ENCODE measurements at regions not wholly inside any gene's neighbourhood (a gene's known extent, or its start where the extent isn't known, plus 50 kb on each side); places are given as distances from the start of the nearest gene placed in this dataset.

DNA sequence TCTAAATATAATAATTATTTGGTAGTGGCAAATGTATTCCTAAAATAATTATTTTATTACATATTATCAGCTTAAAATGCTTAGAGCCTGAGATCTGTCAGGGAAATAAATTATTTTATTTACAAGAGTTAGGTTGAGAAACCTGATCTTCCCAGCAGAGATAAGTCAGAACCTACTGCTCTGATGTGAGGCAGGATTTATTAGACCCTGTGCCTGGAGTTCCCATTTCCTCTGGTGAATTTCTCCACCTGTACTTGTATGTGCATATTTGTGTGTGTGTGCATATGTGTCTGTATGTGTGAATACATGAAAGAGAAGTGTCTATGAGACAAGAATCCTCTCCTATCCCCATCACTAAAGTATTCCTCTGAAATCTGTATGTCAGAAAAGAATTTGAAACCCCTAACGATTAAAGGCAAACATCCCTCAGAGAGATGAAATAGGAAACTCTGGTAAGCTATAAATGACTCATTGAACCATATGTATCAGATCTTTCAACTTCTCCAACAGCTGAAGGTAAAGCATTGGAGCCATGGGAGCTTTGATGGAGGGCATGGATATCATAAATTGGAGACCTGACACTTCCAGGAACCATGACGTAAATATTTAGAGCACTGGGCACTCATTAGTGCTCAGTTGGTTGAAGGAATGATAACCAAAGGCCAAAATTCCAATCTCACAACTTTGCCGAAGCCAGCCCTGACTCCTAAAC lies 190.9 kb downstream of the XPNPEP1 start:
- TF ChIP-seq CTCF (conservative IDR thresholded peaks at IDR 0.05 in 1 of 2, IDR thresholded peaks at IDR 0.05 in 1 of 2; ENCODE audit: extremely low read depth in 1 of 2, insufficient read depth in 1 of 2, low read depth in 1 of 2, low read length in 2 of 2) = no peak
- TF ChIP-seq EZH2 (IDR thresholded peaks at IDR 0.05; ENCODE audit: borderline replicate concordance, low read length) = no peak
